Tibial nerve (tissue), 4 donors: ENCODE measurements at regions not wholly inside any gene's neighbourhood (a gene's known extent, or its start where the extent isn't known, plus 50 kb on each side); places are given as distances from the start of the nearest gene placed in this dataset.

Source experiments
- DNase-seq, 2 donors: peaks; one replicate each; pipeline ENCODE4 v3.0.0-alpha.2; 2019; ENCODE audit warnings: low spot score in 2 of 2
- H3K27ac ChIP-seq, 4 donors: fragments of 200-600 bp; sonication (generic) in 3 of 4; one replicate each; pipeline ENCODE4 v1.5.1; 2017 to 2019; ENCODE audit warnings: mild to moderate bottlenecking in 1 of 4
- H3K27me3 ChIP-seq, 2 donors: fragments of 200-600 bp; sonication (generic) in 1 of 2; one replicate each; pipeline versions ENCODE4 v1.5.1 to v1.6.0; 2017 to 2019
- H3K36me3 ChIP-seq, 3 donors: fragments of 200-600 bp; sonication (generic); one replicate each; pipeline ENCODE4 v1.5.1; 2018 to 2019
- H3K4me1 ChIP-seq, 4 donors: fragments of 200-600 bp; sonication (generic) in 3 of 4; one replicate each; pipeline ENCODE4 v1.5.1; 2017 to 2019
- H3K4me3 ChIP-seq, 4 donors: fragments of 200-600 bp; sonication (generic) in 3 of 4; one replicate each; pipeline ENCODE4 v1.5.1; 2017 to 2019; ENCODE audit warnings: mild to moderate bottlenecking in 1 of 4, moderate library complexity in 1 of 4
- H3K9me3 ChIP-seq, 4 donors: fragments of 200-600 bp; sonication (generic) in 3 of 4; one replicate each; pipeline ENCODE4 v1.5.1; 2017 to 2019
- CTCF ChIP-seq, 5 experiments: fragments of 200-600 bp in 3 of 5; fragments of 450-650 bp in 2 of 5; sonication (generic) in 3 of 5; IDR thresholded peaks; one replicate each; pipeline ENCODE4 v1.5.1; 2016 to 2019; ENCODE audit warnings: antibody characterized with exemption in 5 of 5, mild to moderate bottlenecking in 3 of 5, moderate library complexity in 2 of 5
- EP300 ChIP-seq, 2 donors: sonication (generic); formaldehyde crosslinking; IDR thresholded peaks; one replicate each; pipeline ENCODE4 v1.6.1; 2017; ENCODE audit warnings: antibody characterized with exemption in 2 of 2, mild to moderate bottlenecking in 1 of 2
- POLR2A ChIP-seq, 2 donors: fragments of 450-650 bp; IDR thresholded peaks; one replicate each; pipeline ENCODE4 v1.6.1; 2017; ENCODE audit warnings: antibody characterized with exemption in 2 of 2, mild to moderate bottlenecking in 2 of 2, moderate library complexity in 2 of 2
- WGBS, 2 donors: methylation state at CpG; one replicate each; pipeline ENCODE4 v1.1.5; 2018; 5-methylcytosine and 5-hydroxymethylcytosine counted together

- H3K4me1 ChIP-seq, result no peaks in the 10 kb centered on the region
- no peaks in the 10 kb centered on the region for H3K27me3 ChIP-seq
- no peak for DNase-seq
- H3K27ac ChIP-seq, result no peak overlapping the region
- H3K4me3 ChIP-seq, result no peak overlapping the region
- WGBS, 2 donors, result 95% methylated on average over 27 to 31 of the region's 31 CpGs
- H3K9me3 ChIP-seq, result peaks cover 0 to 25% (median 4%) of the 10 kb centered on the region in 4 donors
- no peaks in the 10 kb centered on the region for H3K36me3 ChIP-seq
- TF ChIP-seq CTCF (IDR thresholded peaks at IDR 0.05), result no peak
- no peak for TF ChIP-seq EP300 (IDR thresholded peaks at IDR 0.05)
These were observed 1620.1 kb downstream of the BRINP3 start for GRCh38 chr1:188857526-188858087.

- H3K4me1 ChIP-seq, result no peaks in the 10 kb centered on the region
- H3K27ac ChIP-seq, result no peak overlapping the region
- H3K36me3 ChIP-seq, result no peaks in the 10 kb centered on the region
- no peak overlapping the region for H3K4me3 ChIP-seq
- DNase-seq, result no peak
- H3K9me3 ChIP-seq, result no peaks in the 10 kb centered on the region
- no peak for TF ChIP-seq POLR2A (IDR thresholded peaks at IDR 0.05)
- TF ChIP-seq EP300 (IDR thresholded peaks at IDR 0.05), result no peak
- TF ChIP-seq CTCF (IDR thresholded peaks at IDR 0.05), result no peak
- H3K27me3 ChIP-seq, result no peaks in the 10 kb centered on the region
These were observed 1610.0 kb downstream of the BRINP3 start for GRCh38 chr1:188867614-188868013.

GRCh38 chr1:188871164-188871563, 1606.5 kb downstream of the BRINP3 start:
- H3K36me3 ChIP-seq, result no peaks in the 10 kb centered on the region
- 76% methylated on average over 1 of the region's 1 CpG for WGBS, 2 donors
- TF ChIP-seq CTCF (IDR thresholded peaks at IDR 0.05), result no peak
- TF ChIP-seq POLR2A (IDR thresholded peaks at IDR 0.05), result no peak
- no peak for TF ChIP-seq EP300 (IDR thresholded peaks at IDR 0.05)
- no peak overlapping the region for H3K27ac ChIP-seq
- no peak overlapping the region for H3K4me3 ChIP-seq
- no peaks in the 10 kb centered on the region for H3K27me3 ChIP-seq
- H3K4me1 ChIP-seq, result no peaks in the 10 kb centered on the region
- no peaks in the 10 kb centered on the region for H3K9me3 ChIP-seq
- no peak for DNase-seq

GRCh38 chr1:188872376-188872775, 1605.3 kb downstream of the BRINP3 start:
- H3K9me3 ChIP-seq, result no peaks in the 10 kb centered on the region
- no peak overlapping the region for H3K4me3 ChIP-seq
- H3K4me1 ChIP-seq, result no peaks in the 10 kb centered on the region
- H3K27ac ChIP-seq, result no peak overlapping the region
- TF ChIP-seq EP300 (IDR thresholded peaks at IDR 0.05) (no peak), POLR2A (IDR thresholded peaks at IDR 0.05) (no peak), CTCF (IDR thresholded peaks at IDR 0.05) (no peak)
- no peaks in the 10 kb centered on the region for H3K36me3 ChIP-seq
- no peak for DNase-seq
- 76 to 88% methylated on average over 2 of the region's 2 CpGs for WGBS, 2 donors
- H3K27me3 ChIP-seq, result no peaks in the 10 kb centered on the region

GRCh38 chr1:188877668-188878067, 1600.0 kb downstream of the BRINP3 start:
- Histone ChIP-seq H3K27me3 (no peaks in the 10 kb centered on the region), H3K4me1 (no peaks in the 10 kb centered on the region), H3K9me3 (no peaks in the 10 kb centered on the region), H3K27ac (no peak overlapping the region), H3K36me3 (no peaks in the 10 kb centered on the region), H3K4me3 (no peak overlapping the region)
- WGBS, 2 donors, result 88 to 89% methylated on average over 2 of the region's 2 CpGs
- no peak for TF ChIP-seq POLR2A (IDR thresholded peaks at IDR 0.05)
- TF ChIP-seq EP300 (IDR thresholded peaks at IDR 0.05), result no peak
- TF ChIP-seq CTCF (IDR thresholded peaks at IDR 0.05), result no peak
- no peak for DNase-seq
